MCF 10A (cell line): ENCODE measurements at regions not wholly inside any gene's neighbourhood (a gene's known extent, or its start where the extent isn't known, plus 50 kb on each side); places are given as distances from the start of the nearest gene placed in this dataset.
"Not testable (repeated sequence)": the region's sequence is repeated elsewhere in the genome, so short reads cannot be mapped to it uniquely, and the experiment has no call there.

Experiments used
- BruUV-seq: library from RNA; stranded (reverse); fragments of 400-500 nt; replicated peaks from 2 replicates; lab custom pipeline; 2021; lab: Mats Ljungman, UMichigan
- CTCF ChIA-PET: fragments of 300-600 bp; sonication (Branson Sonifier 250); formaldehyde crosslinking; extraction: SDS; loops from one replicate; lab custom pipeline; 2021; ENCODE audit warnings: antibody characterized with exemption, inconsistent platforms; lab: Yijun Ruan, JAX
- POLR2A ChIA-PET: fragments of 300-600, 350-650 bp; sonication (Branson Sonifier 250); formaldehyde crosslinking; extraction: SDS; loops from one replicate; lab custom pipeline; 2020; ENCODE audit warnings: antibody characterized with exemption, inconsistent platforms; lab: Yijun Ruan, JAX
- DNase-seq: peaks from one replicate; pipeline ENCODE4 v3.0.0-alpha.2; 2018; ENCODE audit not compliant: unreplicated experiment
- H3K27ac Mint-ChIP-seq: one replicate; pipeline ENCODE4 v1.8.0; 2022; ENCODE audit warnings: mild to moderate bottlenecking, low read depth, mixed read lengths; ENCODE audit not compliant: unreplicated experiment
- H3K27me3 Mint-ChIP-seq: one replicate; pipeline ENCODE4 v1.8.0; 2022; ENCODE audit warnings: mixed read lengths; ENCODE audit not compliant: insufficient read depth, unreplicated experiment
- H3K36me3 Mint-ChIP-seq: one replicate; pipeline ENCODE4 v1.8.0; 2022; ENCODE audit warnings: mild to moderate bottlenecking, moderate library complexity, mixed read lengths; ENCODE audit not compliant: insufficient read depth, unreplicated experiment
- H3K4me1 Mint-ChIP-seq: one replicate; pipeline ENCODE4 v1.8.0; 2022; ENCODE audit warnings: mixed read lengths; ENCODE audit not compliant: insufficient read depth, unreplicated experiment
- H3K4me3 Mint-ChIP-seq: one replicate; pipeline ENCODE4 v1.8.0; 2022; ENCODE audit warnings: mild to moderate bottlenecking, moderate library complexity, mixed read lengths; ENCODE audit not compliant: unreplicated experiment
- H3K9me3 Mint-ChIP-seq: one replicate; pipeline ENCODE4 v1.8.0; 2022; ENCODE audit warnings: mixed read lengths; ENCODE audit not compliant: unreplicated experiment
- intact Hi-C: fragments of 100-400 bp; cut with micrococcal nuclease; formaldehyde crosslinking; loops from 2 replicates; pipeline ENCODE4 v1.14.1; 2022
- TF ChIP-seq, protein P1 (sequence below): fragments of 200-600 bp; IDR thresholded peaks from one replicate; pipeline ENCODE4 v1.8.0; 2022; ENCODE audit warnings: antibody characterized with exemption, mild to moderate bottlenecking; ENCODE audit not compliant: unreplicated experiment

DNA sequence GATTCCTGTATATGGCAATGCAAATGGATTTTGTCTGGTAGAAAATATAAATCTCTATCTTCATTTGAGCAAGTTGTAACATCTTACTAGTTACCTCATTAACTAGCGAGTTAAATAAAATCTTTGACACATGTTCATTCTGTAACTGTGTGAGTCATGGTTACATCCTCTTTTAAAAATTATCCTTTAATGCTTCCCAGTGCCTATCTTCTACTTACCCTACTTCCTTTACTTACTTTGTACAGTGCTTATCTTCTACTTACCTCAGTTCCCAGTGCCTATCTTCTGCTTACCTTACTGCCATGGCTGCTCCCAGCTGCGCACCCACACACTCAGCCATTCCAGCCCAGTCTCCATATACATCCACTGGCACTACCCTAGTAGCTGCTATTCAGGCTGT, 71.9 kb upstream of the GOLGA8B start:
- DNase-seq, result no peak
- POLR2A ChIA-PET, result no interaction called here
- Mint-ChIP-seq H3K27me3 (no peaks in the 10 kb centered on the region), H3K4me1 (no peaks in the 10 kb centered on the region), H3K27ac (no peak overlapping the region), H3K4me3 (no peak overlapping the region), H3K9me3 (no peaks in the 10 kb centered on the region), H3K36me3 (no peaks in the 10 kb centered on the region)
- intact Hi-C loops, result no loop called here
- CTCF ChIA-PET, result interaction anchor here (1.0 to 1.1 kb wide), 2 partner anchors 49 to 229 kb away, joined by 3 to 4 read pairs; no protein-coding TSS in a partner anchor
- TF ChIP-seq, protein P1, sequence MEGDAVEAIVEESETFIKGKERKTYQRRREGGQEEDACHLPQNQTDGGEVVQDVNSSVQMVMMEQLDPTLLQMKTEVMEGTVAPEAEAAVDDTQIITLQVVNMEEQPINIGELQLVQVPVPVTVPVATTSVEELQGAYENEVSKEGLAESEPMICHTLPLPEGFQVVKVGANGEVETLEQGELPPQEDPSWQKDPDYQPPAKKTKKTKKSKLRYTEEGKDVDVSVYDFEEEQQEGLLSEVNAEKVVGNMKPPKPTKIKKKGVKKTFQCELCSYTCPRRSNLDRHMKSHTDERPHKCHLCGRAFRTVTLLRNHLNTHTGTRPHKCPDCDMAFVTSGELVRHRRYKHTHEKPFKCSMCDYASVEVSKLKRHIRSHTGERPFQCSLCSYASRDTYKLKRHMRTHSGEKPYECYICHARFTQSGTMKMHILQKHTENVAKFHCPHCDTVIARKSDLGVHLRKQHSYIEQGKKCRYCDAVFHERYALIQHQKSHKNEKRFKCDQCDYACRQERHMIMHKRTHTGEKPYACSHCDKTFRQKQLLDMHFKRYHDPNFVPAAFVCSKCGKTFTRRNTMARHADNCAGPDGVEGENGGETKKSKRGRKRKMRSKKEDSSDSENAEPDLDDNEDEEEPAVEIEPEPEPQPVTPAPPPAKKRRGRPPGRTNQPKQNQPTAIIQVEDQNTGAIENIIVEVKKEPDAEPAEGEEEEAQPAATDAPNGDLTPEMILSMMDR, result no peak
- BruUV-seq, result no TSS peak

DNA sequence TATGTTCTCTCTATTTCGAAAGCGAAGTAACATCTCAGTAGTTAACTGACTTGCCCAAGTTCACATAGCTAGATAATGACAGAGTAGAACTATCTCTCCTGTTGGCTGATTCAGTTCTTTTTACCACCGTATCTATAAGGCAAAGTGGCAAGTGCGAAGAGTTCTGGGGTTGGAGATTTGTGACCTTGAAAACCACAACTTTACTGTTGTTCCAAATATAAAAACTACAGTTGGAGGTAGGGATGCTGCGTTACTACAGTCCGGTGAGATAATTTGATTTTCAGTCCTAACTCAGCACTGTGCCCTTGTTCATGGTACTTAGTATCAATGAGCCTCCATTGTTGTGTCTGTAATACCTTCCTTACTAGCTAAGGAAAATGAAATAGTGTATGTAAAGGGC, 71.2 kb upstream of the GOLGA8B start:
- CTCF ChIA-PET, result interaction anchor here (1.1 kb wide), 1 partner anchor 50 kb away, joined by 4 read pairs; no protein-coding TSS in a partner anchor
- Mint-ChIP-seq H3K4me1 (no peaks in the 10 kb centered on the region), H3K4me3 (no peak overlapping the region), H3K9me3 (no peaks in the 10 kb centered on the region), H3K27ac (no peak overlapping the region), H3K27me3 (no peaks in the 10 kb centered on the region), H3K36me3 (no peaks in the 10 kb centered on the region)
- TF ChIP-seq, protein P1, result no peak
- intact Hi-C loops, result no loop called here
- DNase-seq, result no peak
- POLR2A ChIA-PET, result no interaction called here
- BruUV-seq, result no TSS peak

DNA sequence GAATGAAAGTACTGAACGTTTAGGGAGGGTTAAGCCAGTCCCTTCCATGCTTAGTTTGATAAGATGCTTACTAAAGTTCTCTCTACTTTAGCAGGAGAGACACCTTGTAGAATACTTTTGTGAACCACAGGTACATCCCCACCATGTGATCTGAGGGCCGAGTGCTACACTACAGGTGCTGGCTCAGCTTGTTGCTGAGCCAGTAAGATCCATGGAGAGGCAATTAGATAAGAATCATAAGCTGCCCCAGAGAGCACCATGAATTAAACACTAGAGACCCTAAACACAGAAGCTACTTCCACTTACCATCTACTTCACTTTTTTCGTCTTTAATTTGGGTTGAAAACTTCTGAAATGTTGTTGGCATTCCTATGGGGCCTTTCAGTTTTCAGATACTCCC, 70.5 kb upstream of the GOLGA8B start:
- Mint-ChIP-seq H3K27me3 (no peaks in the 10 kb centered on the region), H3K4me1 (no peaks in the 10 kb centered on the region), H3K27ac (no peak overlapping the region), H3K9me3 (no peaks in the 10 kb centered on the region), H3K36me3 (no peaks in the 10 kb centered on the region), H3K4me3 (no peak overlapping the region)
- ChIA-PET POLR2A (no interaction called here), CTCF (no interaction called here)
- DNase-seq, result no peak
- TF ChIP-seq, protein P1, result no peak
- BruUV-seq, result no TSS peak
- intact Hi-C loops, result no loop called here

DNA sequence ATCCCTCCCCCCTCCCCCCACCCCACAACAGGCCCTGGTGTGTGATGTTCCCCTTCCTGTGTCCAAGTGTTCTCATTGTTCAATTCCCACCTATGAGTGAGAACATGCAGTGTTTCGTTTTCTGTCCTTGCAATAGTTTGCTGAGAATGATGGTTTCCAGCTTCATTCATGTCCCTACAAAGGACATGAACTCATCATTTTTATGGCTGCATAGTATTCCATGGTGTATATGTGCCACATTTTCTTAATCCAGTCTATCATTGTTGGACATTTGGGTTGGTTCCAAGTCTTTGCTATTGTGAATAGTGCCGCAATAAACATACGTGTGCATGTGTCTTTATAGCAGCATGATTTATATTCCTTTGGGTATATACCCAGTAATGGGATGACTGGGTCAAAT, 69.9 kb upstream of the GOLGA8B start:
- H3K36me3 Mint-ChIP-seq, POLR2A ChIA-PET, intact Hi-C loops, H3K4me1 Mint-ChIP-seq, DNase-seq, BruUV-seq, H3K27me3 Mint-ChIP-seq, H3K9me3 Mint-ChIP-seq, H3K4me3 Mint-ChIP-seq, H3K27ac Mint-ChIP-seq: not testable (repeated sequence)
- CTCF ChIA-PET, result interaction anchor here (0.6 kb wide), 1 partner anchor 16 kb away, joined by 3 read pairs; no protein-coding TSS in a partner anchor

DNA sequence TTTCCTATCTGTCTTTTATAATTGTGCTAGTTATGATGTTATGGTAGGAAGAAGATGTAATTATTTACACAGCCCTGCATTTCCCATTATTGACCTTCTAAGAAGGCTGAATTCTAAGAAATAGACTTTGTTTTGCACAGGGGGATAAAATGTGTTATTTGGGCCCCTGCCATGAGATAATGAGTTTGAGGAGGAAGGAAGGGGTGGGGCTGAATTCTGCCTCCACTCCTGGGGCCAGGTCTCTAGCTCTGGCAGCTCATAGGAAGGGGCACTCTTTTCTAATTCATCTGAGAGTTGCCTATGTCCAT, 69.2 kb upstream of the GOLGA8B start:
- H3K9me3 Mint-ChIP-seq, result no peaks in the 10 kb centered on the region
- H3K4me3 Mint-ChIP-seq, result no peak overlapping the region
- POLR2A ChIA-PET, result no interaction called here
- TF ChIP-seq, protein P1, result no peak
- CTCF ChIA-PET, result no interaction called here
- intact Hi-C loops, result no loop called here
- no TSS peak for BruUV-seq
- no peak for DNase-seq
- no peaks in the 10 kb centered on the region for H3K4me1 Mint-ChIP-seq
- no peaks in the 10 kb centered on the region for H3K36me3 Mint-ChIP-seq
- no peaks in the 10 kb centered on the region for H3K27me3 Mint-ChIP-seq
- no peak overlapping the region for H3K27ac Mint-ChIP-seq
